Endothelial cell of umbilical vein (primary cell): ENCODE measurements at regions not wholly inside any gene's neighbourhood (a gene's known extent, or its start where the extent isn't known, plus 50 kb on each side); places are given as distances from the start of the nearest gene placed in this dataset.

Source experiments
- BruUV-seq: library from RNA; stranded (reverse); fragments of 400-500 nt; replicated peaks from 2 replicates; lab custom pipeline; 2021; lab: Mats Ljungman, UMichigan
- CTCF ChIA-PET: fragments of 300-600, 350-600 bp; sonication (Branson Sonifier 250); formaldehyde crosslinking; loops from one replicate; lab custom pipeline; 2021; ENCODE audit warnings: antibody characterized with exemption, inconsistent platforms; lab: Charles Lee
- POLR2A ChIA-PET: fragments of 300-600, 350-600 bp; sonication (Branson Sonifier 250); formaldehyde crosslinking; loops from one replicate; lab custom pipeline; 2021; ENCODE audit warnings: antibody characterized with exemption, inconsistent platforms; lab: Charles Lee
- DNase-seq: peaks from one replicate; pipeline ENCODE4 v3.0.0-alpha.2; 2011; ENCODE audit warnings: low read depth, low spot score
- FAIRE-seq: peaks from 2 replicates; lab custom pipeline; 2011; peaks lifted over from hg19 to GRCh38; lab: Jason Lieb, UNC
- H2AFZ ChIP-seq: 2 replicates; pipeline ENCODE4 v1.6.0; 2012; ENCODE audit warnings: low read depth, low read length, control low read depth, inconsistent platforms
- H3K27ac ChIP-seq: 2 replicates; pipeline ENCODE4 v1.5.1; 2011; ENCODE audit warnings: low read depth, mild to moderate bottlenecking, control low read depth, low read length, moderate library complexity; ENCODE audit not compliant: insufficient read depth
- H3K27me3 ChIP-seq, 2 experiments: 2 replicates each; pipeline versions ENCODE4 v1.6.0 to v1.6.1; 2011; ENCODE audit warnings: low read length in 2 of 2, mixed read lengths in 1 of 2; ENCODE audit not compliant: control insufficient read depth in 2 of 2, insufficient read depth in 2 of 2
- H3K36me3 ChIP-seq, 2 experiments: 2 replicates in 1 of 2; 3 replicates in 1 of 2; pipeline ENCODE4 v1.5.1; 2011; ENCODE audit warnings: low read length in 2 of 2, mild to moderate bottlenecking in 1 of 2, moderate library complexity in 1 of 2; ENCODE audit not compliant: control insufficient read depth in 2 of 2, insufficient read depth in 2 of 2; ENCODE audit errors: extremely low read depth in 1 of 2
- H3K4me1 ChIP-seq: 3 replicates; pipeline ENCODE4 v1.5.1; 2011; ENCODE audit warnings: mild to moderate bottlenecking, low read length; ENCODE audit not compliant: control insufficient read depth, insufficient read depth; ENCODE audit errors: extremely low read depth
- H3K4me2 ChIP-seq: 2 replicates; pipeline ENCODE4 v1.6.1; 2011; ENCODE audit warnings: low read length, control low read depth, mixed read lengths; ENCODE audit not compliant: insufficient read depth
- H3K4me3 ChIP-seq, 3 experiments: fragments of 200-600 bp in 1 of 3; sonication (generic), shearing (Covaris generic) in 1 of 3; replicated peaks in 1 of 3; 2 replicates each; pipeline ENCODE4 v1.5.1; 2011 to 2016; ENCODE audit warnings: control low read depth in 3 of 3, low read length in 3 of 3, mild to moderate bottlenecking in 2 of 3, inconsistent platforms in 1 of 3, low read depth in 1 of 3, moderate library complexity in 1 of 3; ENCODE audit not compliant: insufficient read depth in 1 of 3
- H3K79me2 ChIP-seq: 2 replicates; pipeline ENCODE4 v1.6.0; 2012; ENCODE audit warnings: low read length, inconsistent platforms; ENCODE audit not compliant: control insufficient read depth, insufficient read depth
- H3K9ac ChIP-seq: replicated peaks from 2 replicates; pipeline ENCODE3; 2011; ENCODE audit warnings: low read length, control low read depth; ENCODE audit not compliant: insufficient read depth; ENCODE audit errors: extremely low read depth
- H3K9me1 ChIP-seq: replicated peaks from 3 replicates; pipeline ENCODE4 v1.6.0; 2011; ENCODE audit warnings: mild to moderate bottlenecking, low read length; ENCODE audit not compliant: control insufficient read depth, insufficient read depth; ENCODE audit errors: extremely low read depth
- H3K9me3 ChIP-seq: replicated peaks from 2 replicates; pipeline ENCODE4 v1.5.1; 2012; ENCODE audit warnings: low read length, inconsistent platforms; ENCODE audit not compliant: control insufficient read depth, insufficient read depth
- H4K20me1 ChIP-seq: replicated peaks from 2 replicates; pipeline ENCODE3; 2011; ENCODE audit warnings: mild to moderate bottlenecking, low read length; ENCODE audit not compliant: control insufficient read depth, insufficient read depth; ENCODE audit errors: extremely low read depth
- CTCF ChIP-seq, 2 donors: IDR thresholded peaks; 1 replicate in 1 of 2; 2 replicates in 1 of 2; pipeline ENCODE4 v1.5.1; 2011; ENCODE audit warnings: low read length in 2 of 2, mild to moderate bottlenecking in 2 of 2, moderate library complexity in 2 of 2, control low read depth in 1 of 2, inconsistent platforms in 1 of 2, low read depth in 1 of 2; ENCODE audit not compliant: insufficient read depth in 1 of 2; ENCODE audit errors: extremely low read depth in 1 of 2
- EZH2 ChIP-seq: IDR thresholded peaks from 2 replicates; pipeline ENCODE4 v1.6.1; 2012; ENCODE audit warnings: borderline replicate concordance, low read depth, mild to moderate bottlenecking, moderate library complexity, low read length, inconsistent platforms; ENCODE audit not compliant: severe bottlenecking
- FOS ChIP-seq: IDR thresholded peaks from 2 replicates; pipeline ENCODE4 v1.6.1; 2011; ENCODE audit warnings: mild to moderate bottlenecking, low read length, moderate library complexity, borderline replicate concordance; ENCODE audit not compliant: insufficient read depth
- GATA2 ChIP-seq: IDR thresholded peaks from 2 replicates; pipeline ENCODE4 v1.7.0; 2011; ENCODE audit warnings: low read depth, mild to moderate bottlenecking, moderate library complexity, mixed read lengths, low read length; ENCODE audit not compliant: insufficient read length, insufficient read depth
- JUN ChIP-seq: IDR thresholded peaks from 2 replicates; pipeline ENCODE4 v1.6.1; 2011; ENCODE audit warnings: borderline replicate concordance, low read depth; ENCODE audit not compliant: insufficient read length, insufficient read depth
- MAX ChIP-seq: IDR thresholded peaks from 2 replicates; pipeline ENCODE4 v1.6.1; 2011; ENCODE audit not compliant: insufficient read depth, insufficient read length
- MYC ChIP-seq: IDR thresholded peaks from one replicate; pipeline ENCODE4 v1.6.1; 2011; ENCODE audit warnings: mild to moderate bottlenecking, low read depth, low read length
- POLR2A ChIP-seq: IDR thresholded peaks from 2 replicates; pipeline ENCODE4 v1.6.1; 2012; ENCODE audit warnings: low read depth, mild to moderate bottlenecking, control low read depth, low read length
- POLR2AphosphoS5 ChIP-seq: IDR thresholded peaks from 2 replicates; pipeline ENCODE4 v1.6.1; 2012; ENCODE audit warnings: low read depth, mild to moderate bottlenecking, control low read depth, low read length, moderate library complexity; ENCODE audit not compliant: insufficient read depth
- dilution Hi-C: fragments of 300-500 bp; cut with MboI; formaldehyde crosslinking; loops from one replicate; pipeline ENCODE4 v1.15.0; 2019; ENCODE audit warnings: low sequenced_read_pairs; ENCODE audit not compliant: extremely low pct_ligation_motif_present
- intact Hi-C: fragments of 100-400 bp; cut with micrococcal nuclease; formaldehyde crosslinking; loops from one replicate; pipeline ENCODE4 v1.10.0; 2022

GRCh38 chr2:7368211-7368610 is 451.0 kb downstream of the RNF144A start:
- H3K27ac ChIP-seq, result no peak overlapping the region
- H3K79me2 ChIP-seq, result no peaks in the 10 kb centered on the region
- BruUV-seq, result no TSS peak
- intact Hi-C loops, result no loop called here
- H2AFZ ChIP-seq, result no peak overlapping the region
- CTCF ChIA-PET, result no interaction called here
- TF ChIP-seq FOS (no peak), MAX (no peak), GATA2 (no peak), MYC (no peak), JUN (no peak), POLR2AphosphoS5 (no peak), POLR2A (no peak), EZH2 (no peak), CTCF (IDR thresholded peaks at IDR 0.05; ENCODE audit: extremely low read depth in 1 of 2, insufficient read depth in 1 of 2, low read depth in 1 of 2, low read length in 2 of 2) (no peak)
- POLR2A ChIA-PET, result no interaction called here
- no peaks in the 10 kb centered on the region for H3K9me3 ChIP-seq
- H3K9me1 ChIP-seq, result no peaks in the 10 kb centered on the region
- dilution Hi-C loops, result no loop called here
- FAIRE-seq (no peak), DNase-seq (no peak)
- no peak overlapping the region for H3K4me2 ChIP-seq
- H4K20me1 ChIP-seq, result no peaks in the 10 kb centered on the region
- no peaks in the 10 kb centered on the region for H3K27me3 ChIP-seq
- H3K9ac ChIP-seq, result no peak overlapping the region
- no peak overlapping the region for H3K4me3 ChIP-seq
- no peaks in the 10 kb centered on the region for H3K4me1 ChIP-seq
- H3K36me3 ChIP-seq, result no peaks in the 10 kb centered on the region
